SK-N-SH (cell line): ENCODE measurements at regions not wholly inside any gene's neighbourhood (a gene's known extent, or its start where the extent isn't known, plus 50 kb on each side); places are given as distances from the start of the nearest gene placed in this dataset.

Experiments used
- CTCF ChIA-PET: fragments of 300-600, 350-600 bp; formaldehyde crosslinking; extraction: SDS; loops from one replicate; lab custom pipeline; 2021; lab: Yijun Ruan, JAX
- POLR2A ChIA-PET: fragments of 350-600 bp; sonication (Branson Sonifier 250); formaldehyde crosslinking; extraction: SDS; loops from one replicate; lab custom pipeline; 2020; ENCODE audit warnings: antibody characterized with exemption, inconsistent platforms; lab: Yijun Ruan, JAX
- DNase-seq: peaks from one replicate; pipeline ENCODE4 v3.0.0; 2012
- H2AFZ ChIP-seq: fragments of 200-600 bp; sonication (generic); 2 replicates; pipeline ENCODE4 v1.8.1; 2016; ENCODE audit warnings: antibody characterized with exemption, mild to moderate bottlenecking, low read depth
- H3F3A ChIP-seq: fragments of 200-600 bp; sonication (generic); replicated peaks from 2 replicates; pipeline ENCODE3; 2016; ENCODE audit warnings: antibody characterized with exemption, mild to moderate bottlenecking; ENCODE audit not compliant: insufficient read depth
- H3K27ac ChIP-seq, 2 experiments: fragments of 200-500 bp in 1 of 2; fragments of 200-600 bp in 1 of 2; sonication (Bioruptor generic) in 1 of 2; sonication (generic), shearing (Covaris generic) in 1 of 2; 2 replicates each; pipeline versions ENCODE4 v1.5.1 to v1.6.1; 2014 to 2016; ENCODE audit warnings: low read depth in 2 of 2, inconsistent platforms in 1 of 2, low read length in 1 of 2, mild to moderate bottlenecking in 1 of 2, mixed read lengths in 1 of 2
- H3K27me3 ChIP-seq: fragments of 200-600 bp; sonication (generic), shearing (Covaris generic); 2 replicates; pipeline ENCODE4 v1.6.1; 2016; ENCODE audit warnings: mixed run types; ENCODE audit not compliant: insufficient read depth
- H3K36me3 ChIP-seq, 2 experiments: fragments of 200-500 bp in 1 of 2; fragments of 200-600 bp in 1 of 2; sonication (Bioruptor generic) in 1 of 2; sonication (generic) in 1 of 2; replicated peaks in 1 of 2; 2 replicates each; pipeline versions ENCODE3 to v1.5.1; 2014 to 2016; ENCODE audit warnings: low read length in 1 of 2, mild to moderate bottlenecking in 1 of 2; ENCODE audit not compliant: insufficient read depth in 2 of 2, control insufficient read depth in 1 of 2
- H3K4me1 ChIP-seq, 2 experiments: fragments of 200-500 bp in 1 of 2; fragments of 200-600 bp in 1 of 2; sonication (Bioruptor generic) in 1 of 2; sonication (generic), shearing (Covaris generic) in 1 of 2; 2 replicates each; pipeline versions ENCODE4 v1.5.1 to v1.6.1; 2014 to 2016; ENCODE audit warnings: low read depth in 1 of 2, low read length in 1 of 2, mixed run types in 1 of 2; ENCODE audit not compliant: insufficient read depth in 2 of 2, control insufficient read depth in 1 of 2
- H3K4me2 ChIP-seq: fragments of 200-600 bp; sonication (generic), shearing (Covaris generic); 2 replicates; pipeline ENCODE4 v1.6.1; 2017; ENCODE audit warnings: mixed run types
- H3K4me3 ChIP-seq, 2 experiments: fragments of 200-500 bp in 1 of 2; fragments of 200-600 bp in 1 of 2; sonication (Bioruptor generic) in 1 of 2; sonication (generic), shearing (Covaris generic) in 1 of 2; 2 replicates each; pipeline versions ENCODE4 v1.5.1 to v1.8.1; 2014 to 2016; ENCODE audit warnings: low read depth in 2 of 2, inconsistent platforms in 1 of 2, low read length in 1 of 2, mild to moderate bottlenecking in 1 of 2, mixed read lengths in 1 of 2, moderate library complexity in 1 of 2
- H3K79me2 ChIP-seq: fragments of 200-600 bp; sonication (generic); 2 replicates; pipeline ENCODE4 v1.8.1; 2017; ENCODE audit warnings: mild to moderate bottlenecking; ENCODE audit not compliant: insufficient read depth
- H3K9ac ChIP-seq: fragments of 200-600 bp; sonication (generic); 2 replicates; pipeline ENCODE4 v1.6.1; 2017; ENCODE audit warnings: mixed run types
- H3K9me2 ChIP-seq: fragments of 200-600 bp; sonication (generic); 2 replicates; pipeline ENCODE4 v1.6.1; 2017; ENCODE audit warnings: mixed run types
- H3K9me3 ChIP-seq: fragments of 200-600 bp; sonication (generic); 2 replicates; pipeline ENCODE4 v1.6.1; 2017; ENCODE audit warnings: mixed run types, mild to moderate bottlenecking, moderate library complexity
- H4K20me1 ChIP-seq: fragments of 200-600 bp; sonication (generic); 2 replicates; pipeline ENCODE4 v1.6.1; 2017; ENCODE audit warnings: mild to moderate bottlenecking, mixed run types; ENCODE audit not compliant: insufficient read depth
- CTCF ChIP-seq: fragments of 200-600 bp; sonication (generic); IDR thresholded peaks from 2 replicates; pipeline ENCODE4 v1.6.1; 2017; ENCODE audit warnings: antibody characterized with exemption, mild to moderate bottlenecking, moderate library complexity
- EP300 ChIP-seq, 2 experiments: IDR thresholded peaks; 2 replicates each; pipeline versions ENCODE4 v1.4.0 to v1.6.1; 2012; ENCODE audit warnings: borderline replicate concordance in 1 of 2, low read depth in 1 of 2, low read length in 1 of 2
- GABPA ChIP-seq: IDR thresholded peaks from 2 replicates; pipeline ENCODE4 v1.4.0; 2012; ENCODE audit warnings: low read depth, mild to moderate bottlenecking
- MAX ChIP-seq: IDR thresholded peaks from 2 replicates; pipeline ENCODE4 v1.4.0; 2012; ENCODE audit warnings: low read depth
- MXI1 ChIP-seq: IDR thresholded peaks from 2 replicates; pipeline ENCODE4 v1.6.1; 2012; ENCODE audit warnings: mild to moderate bottlenecking, low read depth, low read length, improper control_type of control experiment
- REST ChIP-seq: IDR thresholded peaks from 2 replicates; pipeline ENCODE4 v1.6.1; 2012; ENCODE audit warnings: mild to moderate bottlenecking, low read depth, low read length, moderate library complexity
- RXRA ChIP-seq: IDR thresholded peaks from 2 replicates; pipeline ENCODE4 v1.4.0; 2012; ENCODE audit warnings: low read depth, mild to moderate bottlenecking, borderline replicate concordance
- ZBTB33 ChIP-seq: IDR thresholded peaks from 2 replicates; pipeline ENCODE4 v1.4.0; 2012; ENCODE audit warnings: low read depth, borderline replicate concordance
- WGBS: methylation state at CpG from one replicate; pipeline ENCODE4 v1.1.6; 2017; ENCODE audit warnings: low lambda C conversion rate; 5-methylcytosine and 5-hydroxymethylcytosine counted together

- H3K4me1 ChIP-seq = no peaks in the 10 kb centered on the region
- no peak overlapping the region for H3K9ac ChIP-seq
- H3K4me3 ChIP-seq = no peak overlapping the region
- no peaks in the 10 kb centered on the region for H3K9me3 ChIP-seq
- no peak overlapping the region for H2AFZ ChIP-seq
- no peaks in the 10 kb centered on the region for H3F3A ChIP-seq
- H3K79me2 ChIP-seq = no peaks in the 10 kb centered on the region
- H3K4me2 ChIP-seq = no peak overlapping the region
- no peaks in the 10 kb centered on the region for H3K9me2 ChIP-seq
- WGBS = 32% methylated on average over 1 of the region's 1 CpG
- POLR2A ChIA-PET = no interaction called here
- no peak overlapping the region for H3K27ac ChIP-seq
- H3K36me3 ChIP-seq = no peaks in the 10 kb centered on the region
- CTCF ChIA-PET = interaction anchor here (0.7 kb wide), 1 partner anchor 680 kb away, joined by 3 read pairs; no protein-coding TSS in a partner anchor
- TF ChIP-seq CTCF (no peak), MXI1 (no peak), REST (no peak), RXRA (no peak), ZBTB33 (no peak), MAX (no peak)
- DNase-seq = no peak
- no peaks in the 10 kb centered on the region for H4K20me1 ChIP-seq
- H3K27me3 ChIP-seq = no peaks in the 10 kb centered on the region
Measured at GRCh38 chr3:31384117-31384516, 148.6 kb upstream of the STT3B start.

- 8% methylated on average over 1 of the region's 1 CpG for WGBS
- ChIA-PET CTCF (interaction anchor here (0.5 kb wide), 1 partner anchor 619 kb away, joined by 3 read pairs; no protein-coding TSS in a partner anchor), POLR2A (interaction anchor here (2.3 kb wide), 1 partner anchor 143 kb away, joined by 5 read pairs; the partner anchor contains the start of gene STT3B)
- Histone ChIP-seq H3K36me3 (no peaks in the 10 kb centered on the region), H3K4me1 (peaks cover 0 to 7% of the 10 kb centered on the region in 2 experiments; a peak in 2 of 4 replicates), H3F3A (no peaks in the 10 kb centered on the region), H3K27me3 (no peaks in the 10 kb centered on the region), H3K4me3 (no peak overlapping the region), H4K20me1 (no peaks in the 10 kb centered on the region), H3K9me3 (no peaks in the 10 kb centered on the region), H3K4me2 (no peak overlapping the region), H3K9me2 (no peaks in the 10 kb centered on the region)
- TF ChIP-seq GABPA = no peak
- peak in 1 of 2 experiments; percentile 64; a peak in 1 of 4 replicates for TF ChIP-seq EP300 (IDR thresholded peaks at IDR 0.05; ENCODE audit: borderline replicate concordance in 1 of 2, low read depth in 1 of 2, low read length in 1 of 2)
- TF ChIP-seq, all 33 proteins: peak for 1
- H3K27ac ChIP-seq = peak overlapping the region in 1 of 2 experiments; percentile 75; a peak in 2 of 4 replicates
- no peak overlapping the region for H3K9ac ChIP-seq
- peak; percentile 12 for DNase-seq
- H3K79me2 ChIP-seq = no peaks in the 10 kb centered on the region
- H2AFZ ChIP-seq = no peak overlapping the region
Measured at GRCh38 chr3:31389939-31390338, 142.8 kb upstream of the STT3B start.
